SHP77 treated with DMSO at 0.1 percent for 48 hours (cell line): ENCODE measurements at regions not wholly inside any gene's neighbourhood (a gene's known extent, or its start where the extent isn't known, plus 50 kb on each side); places are given as distances from the start of the nearest gene placed in this dataset.
"Not testable (repeated sequence)": the region's sequence is repeated elsewhere in the genome, so short reads cannot be mapped to it uniquely, and the experiment has no call there.

Experiments used
- DNase-seq: peaks from one replicate; lab custom pipeline; 2025; lab: John Stamatoyannopoulos, UW

DNA sequence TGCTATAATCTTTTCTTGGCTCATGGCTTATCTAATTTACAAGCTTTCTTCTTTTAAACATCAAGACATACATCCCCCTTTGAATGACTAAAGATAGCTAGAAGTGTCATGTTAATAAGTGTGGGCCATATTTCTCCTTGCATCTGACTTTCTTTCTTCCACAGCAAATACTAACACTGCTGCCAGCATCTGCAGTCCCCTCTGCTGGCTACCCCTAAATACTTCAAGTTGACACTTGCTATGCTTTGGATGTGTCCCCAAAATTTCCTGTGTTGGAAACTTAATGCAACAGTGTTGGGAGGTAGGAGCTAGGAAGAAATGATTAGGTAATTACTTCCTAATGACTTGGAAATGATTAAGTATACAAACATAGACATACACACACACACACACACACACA is 459.0 kb upstream of the ST8SIA4 start:
- no peak for DNase-seq

DNA sequence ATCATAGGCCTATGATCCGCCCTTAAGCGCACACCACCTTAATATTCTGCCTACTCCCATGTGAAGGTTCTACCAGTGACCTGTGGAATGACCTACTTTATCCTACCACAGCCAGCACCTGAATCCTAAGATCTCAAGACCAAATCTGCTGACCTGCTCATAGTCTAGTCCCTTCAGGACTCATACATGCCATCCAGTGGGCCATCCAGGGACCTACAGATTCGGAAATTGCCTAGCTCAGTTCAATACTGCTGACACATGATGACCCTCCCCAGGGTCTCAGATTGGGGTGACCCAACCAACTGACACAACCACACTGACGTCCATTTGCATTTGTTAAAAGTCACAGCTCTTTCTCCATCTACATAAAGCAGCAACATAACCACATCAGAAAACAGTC is 443.8 kb upstream of the ST8SIA4 start:
- DNase-seq, result no peak

DNA sequence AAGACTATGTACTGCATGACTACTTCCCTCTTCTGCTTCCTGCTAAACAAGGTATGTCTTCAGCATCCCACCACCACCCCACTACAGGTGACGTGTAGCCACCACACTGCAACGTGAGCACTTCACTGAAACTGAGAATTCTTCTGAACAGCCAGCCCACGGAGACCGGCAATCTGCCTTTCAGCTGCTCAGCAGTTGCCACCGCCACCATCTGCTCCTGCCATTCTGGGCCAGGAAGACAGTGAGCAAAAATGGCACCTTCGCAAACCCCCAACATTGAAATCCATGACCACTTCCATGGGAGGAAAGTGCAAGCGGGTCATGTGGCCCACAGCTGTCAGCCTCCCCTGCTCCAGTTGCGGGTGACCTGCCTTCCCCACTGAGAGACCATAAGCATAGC is 443.4 kb upstream of the ST8SIA4 start:
- no peak for DNase-seq

DNA sequence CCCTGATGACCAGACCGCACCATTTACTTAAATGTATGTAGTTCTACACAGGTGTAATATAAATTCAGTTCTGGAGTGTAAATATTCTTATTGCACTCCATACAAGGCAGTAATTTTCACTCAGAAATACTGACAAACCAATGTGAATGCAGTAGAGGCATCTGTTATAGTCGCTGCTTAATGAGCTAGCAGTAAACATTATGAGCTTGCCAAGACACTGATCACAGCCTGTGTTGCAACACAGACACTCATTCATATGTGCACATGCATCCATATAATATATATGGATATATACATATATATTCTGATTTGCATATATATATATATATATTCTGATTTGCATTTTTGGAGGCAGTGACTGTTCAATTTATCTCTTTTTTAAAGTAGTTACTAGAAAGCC is 435.1 kb upstream of the ST8SIA4 start:
- no peak for DNase-seq

DNA sequence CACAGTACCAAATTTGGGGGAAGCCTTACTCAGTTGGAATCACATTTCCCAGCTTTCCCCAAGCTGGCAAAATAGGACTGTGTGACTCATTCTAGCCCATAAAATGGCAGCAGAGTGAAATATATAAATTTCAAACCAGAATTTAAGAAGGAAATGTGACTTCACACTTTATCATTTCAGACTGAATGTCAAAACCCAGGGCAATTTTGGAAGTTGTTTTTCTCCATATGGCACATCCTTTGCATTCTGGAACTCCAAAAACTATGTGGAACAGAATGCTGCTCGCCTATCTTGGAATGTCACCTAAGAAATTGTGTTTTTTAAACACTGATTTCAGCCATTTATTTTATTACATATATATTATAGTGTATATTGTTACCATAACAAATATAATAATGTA is 424.7 kb upstream of the ST8SIA4 start:
- DNase-seq, result no peak

DNA sequence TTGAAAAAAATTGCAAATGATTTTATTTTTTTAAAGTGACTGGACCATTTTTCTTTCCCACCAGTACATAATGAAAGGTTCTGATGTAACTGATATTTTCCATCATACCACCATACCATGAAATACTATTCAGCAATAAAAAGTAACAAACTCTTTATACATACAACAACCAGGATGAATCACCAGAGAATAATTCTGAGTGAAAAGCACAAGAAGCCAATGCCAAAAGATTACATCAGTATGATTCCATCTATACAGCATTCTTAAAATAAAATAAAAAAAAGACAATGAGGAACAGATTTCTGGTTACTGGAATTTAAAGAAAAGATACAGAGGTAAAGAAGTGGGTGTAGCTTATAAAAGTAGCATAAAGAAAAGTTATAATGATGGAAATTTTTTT is 423.7 kb upstream of the ST8SIA4 start:
- no peak for DNase-seq

DNA sequence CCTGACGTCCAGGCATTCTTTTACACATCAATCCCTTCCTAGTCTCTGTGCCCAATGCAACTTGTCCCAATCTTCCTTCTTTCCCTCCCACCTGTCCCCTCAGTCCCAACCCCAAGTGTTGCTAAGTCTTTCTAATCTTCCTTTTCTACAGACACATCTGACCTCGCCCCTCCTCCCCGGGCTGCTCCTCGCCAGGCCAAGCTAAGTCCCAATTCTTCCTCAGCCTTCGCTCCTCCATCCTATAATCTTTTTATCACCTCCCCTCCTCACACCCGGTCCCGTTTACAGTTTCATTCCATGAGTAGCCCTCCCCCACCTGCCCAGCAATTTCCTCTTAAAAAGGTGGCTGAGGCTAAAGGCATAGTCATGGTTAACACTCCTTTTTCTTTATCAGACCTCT is 413.3 kb upstream of the ST8SIA4 start:
- DNase-seq, result not testable (repeated sequence)

DNA sequence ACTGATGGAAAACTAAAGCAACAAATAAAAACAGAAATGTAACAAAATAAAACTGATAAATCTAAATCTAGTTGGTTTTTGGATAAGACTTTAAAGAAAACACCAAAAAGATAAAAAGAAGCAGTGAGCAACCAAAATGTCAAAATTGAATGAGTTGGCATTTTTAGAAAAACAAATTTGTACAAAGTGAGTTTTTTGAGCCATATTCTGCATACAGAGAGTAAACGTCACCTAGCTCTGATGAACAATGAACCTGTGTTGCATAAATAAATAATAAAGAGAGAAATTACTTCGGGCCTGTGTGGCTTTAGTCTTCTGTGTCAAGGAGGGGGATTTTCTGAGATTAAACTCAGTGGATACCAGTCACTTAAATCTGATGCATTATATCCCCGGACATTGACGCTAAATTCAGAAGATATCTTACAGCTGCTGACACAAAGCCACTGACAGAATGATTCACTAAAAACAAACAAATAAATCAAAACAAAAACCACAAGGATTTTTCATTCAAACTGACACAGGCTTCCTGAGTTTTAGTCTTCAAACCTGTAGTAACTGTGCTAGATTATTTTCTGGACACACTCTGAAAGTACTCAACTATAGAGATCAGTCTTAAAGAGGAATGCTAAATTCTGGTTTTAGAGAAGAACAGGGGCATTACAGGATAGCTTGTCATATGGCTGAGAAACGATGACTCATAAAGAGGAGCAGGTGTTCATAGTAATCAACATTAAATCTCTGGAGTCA is 403.5 kb upstream of the ST8SIA4 start:
- peak; percentile 95 for DNase-seq

DNA sequence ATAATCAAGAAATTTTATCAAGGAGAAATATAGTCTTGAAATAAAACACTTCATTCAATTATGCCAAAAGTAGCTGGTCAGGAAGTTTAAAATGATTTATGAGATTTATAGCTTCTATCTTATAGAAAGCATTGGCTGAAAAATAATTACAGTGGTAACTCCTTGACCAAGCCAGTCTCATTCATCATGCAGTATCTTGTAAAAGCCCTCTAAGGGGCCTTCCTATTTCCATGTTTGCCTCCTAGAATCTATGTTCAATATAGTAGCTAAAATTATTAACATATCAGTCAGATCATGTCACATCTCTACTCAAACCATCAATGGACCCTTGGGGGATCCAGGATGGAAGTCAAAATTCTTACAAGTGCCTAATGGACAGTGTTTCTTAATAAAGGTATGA is 393.4 kb upstream of the ST8SIA4 start:
- no peak for DNase-seq

DNA sequence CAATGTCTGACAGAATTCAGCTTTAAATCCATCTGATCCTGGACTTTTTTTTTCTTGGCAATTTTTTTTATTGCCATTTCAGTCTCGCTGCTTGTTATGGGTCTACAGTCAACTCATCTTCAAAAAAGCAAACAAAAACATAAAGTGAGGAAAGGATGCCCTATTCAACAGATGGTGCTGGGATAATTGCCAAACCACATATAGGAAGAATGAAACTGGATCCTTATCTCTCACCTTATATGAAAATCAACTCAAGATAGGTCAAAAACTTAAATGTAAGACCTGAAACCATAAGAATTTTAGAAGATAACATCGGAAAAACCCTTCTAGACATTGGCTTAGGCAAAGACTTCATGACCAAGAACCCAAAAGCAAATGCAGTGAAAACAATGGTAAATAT is 389.1 kb upstream of the ST8SIA4 start:
- DNase-seq, result peak; percentile 22

DNA sequence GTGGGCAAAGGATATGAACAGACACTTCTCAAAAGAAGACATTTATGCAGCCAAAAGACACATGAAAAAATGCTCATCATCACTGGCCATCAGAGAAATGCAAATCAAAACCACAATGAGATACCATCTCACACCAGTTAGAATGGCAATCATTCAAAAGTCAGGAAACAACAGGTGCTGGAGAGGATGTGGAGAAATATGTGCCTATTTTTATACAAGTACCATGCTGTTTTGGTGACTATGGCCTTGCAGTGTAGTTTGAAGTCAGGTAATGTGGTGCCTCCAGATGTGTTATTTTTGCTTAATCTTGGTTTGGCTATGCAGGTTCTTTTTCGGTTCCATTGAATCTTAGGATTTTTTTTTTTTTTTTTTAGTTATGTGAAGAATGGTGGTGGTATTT is 387.7 kb upstream of the ST8SIA4 start:
- not testable (repeated sequence) for DNase-seq

DNA sequence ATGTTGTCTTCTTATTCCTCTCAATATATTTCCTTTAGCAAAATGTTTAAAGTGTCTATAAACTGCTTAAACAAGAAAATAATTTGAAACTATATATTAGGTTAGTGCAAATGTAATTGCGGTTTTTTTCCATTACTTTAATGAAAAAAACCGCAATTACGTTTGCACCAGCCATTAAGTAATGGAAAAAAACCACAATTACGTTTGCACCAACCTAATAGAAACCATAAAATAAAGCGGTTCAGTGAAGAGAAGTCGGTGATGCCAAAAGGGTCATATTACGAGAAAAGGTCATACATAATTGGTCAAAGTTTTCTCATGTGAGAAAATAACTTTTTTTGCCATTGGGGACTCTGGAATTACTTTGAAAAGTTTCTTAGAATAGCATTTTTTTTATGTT is 385.6 kb upstream of the ST8SIA4 start:
- DNase-seq, result no peak

DNA sequence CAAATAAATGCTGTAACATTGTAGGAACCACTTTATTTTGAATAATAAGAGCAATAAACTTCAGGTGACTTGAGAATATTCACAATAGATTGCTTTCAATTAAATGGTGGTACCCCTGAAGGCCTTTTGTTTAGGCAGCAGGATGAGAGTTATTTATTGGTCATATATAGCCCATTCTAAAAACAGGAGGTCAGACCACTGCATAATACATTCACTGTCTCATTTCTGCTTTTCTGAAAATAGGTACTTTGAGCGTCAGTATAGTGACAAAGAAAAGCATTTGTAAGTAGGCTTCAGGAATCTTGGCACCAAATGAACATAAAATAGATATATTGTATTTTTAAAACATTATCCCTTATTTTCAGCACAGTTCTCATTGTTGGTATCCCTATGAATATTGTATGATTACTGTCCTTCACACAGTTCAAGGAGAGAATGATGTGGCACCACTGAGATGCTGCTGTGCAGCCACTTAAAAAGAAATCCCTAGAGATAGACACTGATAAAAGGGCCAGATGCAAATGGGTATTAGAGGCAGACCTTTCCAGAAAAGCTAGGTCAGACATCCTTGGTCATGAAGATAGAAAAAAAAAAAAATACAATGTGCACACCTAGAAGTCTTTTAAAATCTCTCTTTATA is 381.8 kb upstream of the ST8SIA4 start:
- DNase-seq, result no peak

DNA sequence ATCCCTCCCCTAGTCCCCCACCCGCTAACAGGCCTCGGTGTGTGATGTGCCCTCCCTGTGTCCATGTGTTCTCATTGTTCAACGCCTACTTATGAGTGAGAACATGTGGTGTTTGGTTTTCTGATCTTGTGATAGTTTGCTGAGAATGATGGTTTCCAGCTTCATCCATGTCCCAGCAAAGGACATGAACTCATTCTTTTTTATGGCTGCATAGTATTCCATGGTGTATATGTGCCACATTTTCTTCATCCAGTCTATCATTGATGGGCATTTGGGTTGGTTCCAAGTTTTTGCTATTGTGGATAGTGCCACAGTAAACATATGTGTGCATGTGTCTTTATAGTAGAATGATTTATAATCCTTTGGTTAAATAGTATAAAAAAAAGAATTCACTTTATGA is 380.9 kb upstream of the ST8SIA4 start:
- DNase-seq, result not testable (repeated sequence)

DNA sequence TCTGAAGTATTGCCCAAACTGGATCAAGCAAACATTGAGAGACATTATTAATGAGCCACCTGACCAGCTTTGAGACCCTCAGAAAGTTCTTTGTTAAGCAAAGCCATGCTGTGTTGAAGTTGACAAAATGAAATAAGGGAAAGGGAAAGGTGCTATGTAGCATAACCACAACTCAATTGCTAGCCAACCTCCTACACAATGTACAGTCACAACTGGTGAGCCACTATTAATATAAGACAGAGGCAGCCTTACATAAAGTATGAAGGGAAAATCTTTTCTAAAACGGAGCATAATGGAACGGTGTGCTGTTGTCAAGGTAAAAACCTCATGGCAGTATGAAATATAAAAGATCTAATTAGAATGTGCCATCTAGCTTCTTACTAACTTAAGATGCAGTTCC is 375.8 kb upstream of the ST8SIA4 start:
- DNase-seq, result no peak

DNA sequence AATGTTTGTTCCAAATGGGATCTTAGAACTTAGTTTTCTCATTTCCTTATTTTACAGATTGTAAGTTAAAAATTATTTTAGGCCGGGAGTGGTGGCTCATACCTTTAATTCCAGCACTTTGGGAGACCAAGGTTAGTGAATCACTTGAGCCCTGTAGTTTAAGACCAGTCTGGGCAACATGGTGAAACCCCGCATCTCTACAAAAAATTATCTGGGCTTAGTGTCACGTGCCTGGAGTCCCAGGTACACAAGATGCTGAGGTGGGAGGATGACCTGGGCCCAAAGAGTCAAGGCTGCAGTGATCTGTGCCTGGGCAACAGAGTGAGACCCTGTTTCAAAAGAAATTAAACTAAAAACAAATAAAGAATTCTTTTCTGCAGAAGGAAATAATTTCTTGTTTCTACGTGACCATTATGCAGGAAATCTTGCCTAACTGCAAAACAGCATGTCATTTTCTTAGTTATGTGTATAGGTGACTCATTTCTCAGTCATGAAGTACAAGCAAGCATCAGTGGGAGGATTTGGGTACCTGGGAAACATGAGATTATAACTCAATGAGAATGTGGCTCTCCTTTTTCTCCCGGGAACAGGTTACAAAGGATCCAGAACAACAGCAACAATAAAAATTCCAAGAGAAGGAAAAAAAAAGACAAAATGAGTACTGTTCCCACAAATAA is 375.1 kb upstream of the ST8SIA4 start:
- DNase-seq, result no peak

DNA sequence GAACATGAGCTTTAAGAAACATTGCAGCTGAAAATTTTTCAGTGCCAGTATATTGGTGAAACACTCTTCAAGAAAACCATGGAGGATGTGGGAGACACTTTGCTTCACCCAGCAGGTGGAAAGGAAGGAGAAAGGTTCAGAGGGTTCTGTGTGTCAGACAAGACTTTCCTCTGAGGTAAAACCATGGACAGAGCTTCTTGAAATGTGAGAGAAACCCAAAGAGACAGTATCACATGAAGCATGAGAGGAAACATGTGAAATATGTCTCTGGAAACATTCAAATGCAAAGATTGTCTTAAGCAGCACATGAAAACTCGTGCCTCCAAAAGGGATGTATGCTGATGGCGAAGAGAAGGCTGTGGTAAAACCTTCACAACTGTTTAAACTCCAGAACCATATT is 368.9 kb upstream of the ST8SIA4 start:
- no peak for DNase-seq

DNA sequence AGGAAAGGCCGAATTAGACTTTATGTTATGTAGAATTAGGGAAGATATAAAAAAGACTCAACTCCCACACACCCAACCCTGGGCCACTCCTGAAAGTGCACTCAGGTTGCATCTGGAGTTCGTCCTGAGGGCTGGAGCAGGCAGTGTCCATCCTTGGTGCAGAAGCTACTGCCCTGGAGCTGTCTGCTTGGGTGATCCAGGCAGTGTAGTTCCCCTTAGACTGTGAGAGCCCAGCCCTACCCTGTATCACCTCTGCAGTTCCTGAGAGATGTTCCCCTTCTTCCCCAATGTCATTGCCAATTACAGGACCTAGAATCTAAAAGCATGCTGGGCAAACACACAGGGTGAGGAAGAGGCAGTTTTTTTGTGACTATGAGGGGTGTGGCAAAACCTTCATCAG is 368.3 kb upstream of the ST8SIA4 start:
- no peak for DNase-seq

DNA sequence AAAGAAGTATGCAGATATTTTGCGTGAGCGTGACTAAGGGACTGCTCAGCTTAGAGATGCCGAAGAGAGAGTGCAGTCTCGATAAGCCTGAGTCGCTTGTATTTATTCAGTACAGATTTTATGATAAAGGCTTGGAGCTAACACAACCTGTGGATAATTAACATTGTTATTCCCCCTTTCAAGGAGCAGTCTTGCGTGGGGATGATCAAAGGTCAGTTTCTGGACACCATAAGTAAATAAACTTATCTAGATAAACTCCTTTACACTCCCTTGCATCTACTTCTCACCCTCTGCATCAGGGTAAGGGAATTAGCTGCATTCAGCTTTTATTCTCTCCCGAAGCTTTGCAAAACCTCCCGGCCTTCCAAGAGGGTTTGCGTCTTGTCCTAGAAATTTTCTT is 357.8 kb upstream of the ST8SIA4 start:
- DNase-seq, result no peak

DNA sequence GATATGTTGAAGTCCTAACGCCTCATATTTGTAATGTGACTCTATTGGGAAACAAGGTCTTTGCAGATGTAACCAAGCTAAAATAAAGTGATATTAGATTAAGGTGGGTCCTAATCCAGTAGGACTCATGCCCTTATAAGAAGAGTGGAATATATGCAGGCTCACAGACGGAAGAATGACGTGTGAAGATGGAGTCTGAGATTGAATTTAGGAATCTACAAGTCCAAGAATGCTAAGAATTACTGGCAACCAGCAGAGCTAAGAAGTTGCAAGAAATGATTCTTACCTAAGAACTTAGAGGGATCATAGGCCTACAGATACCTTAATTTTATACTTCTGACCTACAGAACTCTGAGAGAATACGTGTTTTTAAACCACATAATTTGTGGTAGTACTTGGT is 350.0 kb upstream of the ST8SIA4 start:
- DNase-seq, result no peak

DNA sequence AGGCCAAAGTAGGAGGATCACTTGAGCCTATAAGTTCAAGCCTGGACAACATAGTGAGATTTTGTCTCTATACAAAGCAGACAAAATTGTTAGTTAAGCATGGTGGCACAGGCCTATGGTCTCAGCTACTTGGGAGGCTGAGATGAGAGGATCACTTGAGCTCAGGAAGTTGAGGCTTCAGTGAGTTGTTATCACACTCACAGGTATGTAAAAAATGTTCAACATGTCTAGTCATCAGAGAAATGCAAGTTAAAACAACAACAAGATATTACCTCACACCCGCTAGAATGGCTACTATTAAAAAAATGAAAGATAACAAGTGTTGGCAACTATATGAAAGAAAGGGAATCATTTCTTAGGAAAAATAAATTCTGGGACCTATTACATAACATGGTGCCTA is 341.5 kb upstream of the ST8SIA4 start:
- no peak for DNase-seq

DNA sequence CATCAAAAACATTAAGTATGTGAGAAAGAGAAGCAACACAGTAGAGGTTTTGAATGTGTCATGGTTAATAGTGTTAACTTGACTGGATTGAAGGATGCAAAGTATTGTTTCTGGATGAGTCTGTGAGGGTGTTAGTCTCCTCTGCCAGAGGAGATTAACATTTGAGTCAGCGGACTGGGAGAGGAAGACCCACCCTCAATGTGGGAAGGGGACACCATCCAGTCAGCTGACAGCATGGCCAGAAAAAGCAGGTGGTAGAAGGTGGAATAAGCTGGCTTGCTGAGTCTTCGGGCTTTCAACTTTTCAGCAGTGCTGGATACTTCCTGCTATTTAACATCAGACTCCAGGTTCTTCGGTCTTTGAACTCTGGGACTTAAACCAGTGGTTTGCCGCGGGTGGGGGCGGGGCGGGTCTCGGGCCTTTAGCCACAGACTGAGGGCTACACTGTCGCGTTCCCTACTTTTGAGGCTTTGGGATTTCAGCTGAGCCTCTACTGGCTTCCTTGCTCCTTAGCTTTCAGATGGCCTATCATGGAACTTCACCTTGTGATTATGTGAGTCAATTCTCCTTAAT is 309.9 kb upstream of the ST8SIA4 start:
- DNase-seq, result no peak

DNA sequence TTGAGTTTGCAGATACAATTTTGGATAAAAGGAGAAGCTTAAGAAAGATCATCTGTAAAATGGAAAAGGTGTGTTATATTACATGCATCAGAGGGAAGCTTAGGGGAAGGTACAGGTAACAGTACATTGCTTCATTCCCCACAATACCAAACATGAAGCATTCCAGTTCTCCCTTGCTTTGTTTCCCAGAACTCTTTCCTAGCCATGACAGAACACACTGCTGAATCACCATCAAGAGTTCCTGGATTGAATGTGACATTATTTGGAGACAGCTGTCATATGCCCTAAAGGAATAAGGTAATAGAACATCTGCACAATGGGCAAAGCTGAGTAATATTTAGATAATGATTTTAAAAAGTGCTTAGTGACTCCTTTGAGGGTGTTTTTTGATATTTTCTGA is 303.5 kb upstream of the ST8SIA4 start:
- DNase-seq, result no peak
